Activated naive CD4-positive, alpha-beta T cell treated with anti-CD3 and anti-CD28 coated beads for 36 hours (primary cell): ENCODE measurements at regions not wholly inside any gene's neighbourhood (a gene's known extent, or its start where the extent isn't known, plus 50 kb on each side); places are given as distances from the start of the nearest gene placed in this dataset.

Source experiments
- CTCF ChIA-PET: fragments of 350-600 bp; sonication (Branson Sonifier 250); formaldehyde crosslinking; loops from one replicate; lab custom pipeline; 2021; ENCODE audit warnings: antibody characterized with exemption; lab: Charles Lee
- DNase-seq: peaks from one replicate; pipeline ENCODE4 v3.0.0-alpha.2; 2020
- H3K27ac Mint-ChIP-seq: one replicate; pipeline ENCODE4 v1.8.0; 2021; ENCODE audit warnings: mild to moderate bottlenecking, mixed read lengths
- H3K27me3 Mint-ChIP-seq: one replicate; pipeline ENCODE4 v1.8.0; 2021; ENCODE audit warnings: low read depth, mixed read lengths
- H3K36me3 Mint-ChIP-seq: one replicate; pipeline ENCODE4 v1.8.0; 2021; ENCODE audit warnings: low read depth, mixed read lengths
- H3K4me1 Mint-ChIP-seq: one replicate; pipeline ENCODE4 v1.8.0; 2021; ENCODE audit warnings: low read depth, mixed read lengths
- H3K4me3 Mint-ChIP-seq: one replicate; pipeline ENCODE4 v1.8.0; 2021; ENCODE audit warnings: mild to moderate bottlenecking, moderate library complexity, mixed read lengths
- H3K9me3 Mint-ChIP-seq: one replicate; pipeline ENCODE4 v1.8.0; 2021; ENCODE audit warnings: mixed read lengths
- intact Hi-C: fragments of 100-400 bp; cut with micrococcal nuclease; formaldehyde crosslinking; loops from one replicate; pipeline ENCODE4 v1.15.1; 2023

GRCh38 chr1:116322752-116323405, 50.2 kb upstream of the ATP1A1 start:
- Mint-ChIP-seq H3K27ac (no peak overlapping the region), H3K4me1 (peaks cover 55% of the 10 kb centered on the region), H3K27me3 (no peaks in the 10 kb centered on the region), H3K9me3 (no peaks in the 10 kb centered on the region), H3K4me3 (no peak overlapping the region), H3K36me3 (no peaks in the 10 kb centered on the region)
- intact Hi-C loops: no loop called here
- CTCF ChIA-PET: interaction anchor here (0.8 to 0.9 kb wide), 2 partner anchors 96 to 184 kb away, joined by 3 to 4 read pairs; no protein-coding TSS in a partner anchor
- no peak for DNase-seq
